ENCODE measurements at regions not wholly inside any gene's neighbourhood (a gene's known extent, or its start where the extent isn't known, plus 50 kb on each side); places are given as distances from the start of the nearest gene placed in this dataset.

GRCh38 chr4:95641571-95641970, 92.8 kb upstream of the UNC5C start (continued):
- TF ChIP-seq ZNF425 (CRISPR knock-in tag; conservative IDR thresholded peaks at IDR 0.05) (no peak), PRRX2 (CRISPR knock-in tag; IDR thresholded peaks at IDR 0.05) (no peak), GTF2I (CRISPR knock-in tag; conservative IDR thresholded peaks at IDR 0.05) (no peak), ZNF121 (CRISPR knock-in tag; IDR thresholded peaks at IDR 0.05) (no peak), AFF4 (CRISPR knock-in tag; IDR thresholded peaks at IDR 0.05; ENCODE audit: borderline replicate concordance) (no peak), TEAD1 (CRISPR knock-in tag; IDR thresholded peaks at IDR 0.05) (no peak), ESRRA (CRISPR knock-in tag; IDR thresholded peaks at IDR 0.05; ENCODE audit: borderline replicate concordance) (no peak)

- POLR2A ChIA-PET, result no interaction called here
- CTCF ChIA-PET, result interaction anchor here (1.5 kb wide), 1 partner anchor 93 kb away, joined by 4 read pairs; no protein-coding TSS in a partner anchor
- Mint-ChIP-seq H3K27ac (no peak overlapping the region), H3K4me3 (no peak overlapping the region), H3K36me3 (no peaks in the 10 kb centered on the region), H3K9me3 (no peaks in the 10 kb centered on the region), H3K4me1 (peaks cover 27% of the 10 kb centered on the region), H3K27me3 (ENCODE audit: low read depth) (no peaks in the 10 kb centered on the region)
- ATAC-seq, result no peak
- no peak for DNase-seq (ENCODE audit: low spot score)
- TF ChIP-seq, protein P1, sequence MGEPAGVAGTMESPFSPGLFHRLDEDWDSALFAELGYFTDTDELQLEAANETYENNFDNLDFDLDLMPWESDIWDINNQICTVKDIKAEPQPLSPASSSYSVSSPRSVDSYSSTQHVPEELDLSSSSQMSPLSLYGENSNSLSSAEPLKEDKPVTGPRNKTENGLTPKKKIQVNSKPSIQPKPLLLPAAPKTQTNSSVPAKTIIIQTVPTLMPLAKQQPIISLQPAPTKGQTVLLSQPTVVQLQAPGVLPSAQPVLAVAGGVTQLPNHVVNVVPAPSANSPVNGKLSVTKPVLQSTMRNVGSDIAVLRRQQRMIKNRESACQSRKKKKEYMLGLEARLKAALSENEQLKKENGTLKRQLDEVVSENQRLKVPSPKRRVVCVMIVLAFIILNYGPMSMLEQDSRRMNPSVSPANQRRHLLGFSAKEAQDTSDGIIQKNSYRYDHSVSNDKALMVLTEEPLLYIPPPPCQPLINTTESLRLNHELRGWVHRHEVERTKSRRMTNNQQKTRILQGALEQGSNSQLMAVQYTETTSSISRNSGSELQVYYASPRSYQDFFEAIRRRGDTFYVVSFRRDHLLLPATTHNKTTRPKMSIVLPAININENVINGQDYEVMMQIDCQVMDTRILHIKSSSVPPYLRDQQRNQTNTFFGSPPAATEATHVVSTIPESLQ (CRISPR knock-in tag; IDR thresholded peaks at IDR 0.05), result no peak
- no peak for TF ChIP-seq CREB1 (CRISPR knock-in tag; IDR thresholded peaks at IDR 0.05)
- no peak for TF ChIP-seq RELA (CRISPR knock-in tag; IDR thresholded peaks at IDR 0.05; ENCODE audit: borderline replicate concordance)
- no peak for TF ChIP-seq ZNF396 (CRISPR knock-in tag; IDR thresholded peaks at IDR 0.05; ENCODE audit: borderline replicate concordance)
- no peak for TF ChIP-seq EMX1 (CRISPR knock-in tag; IDR thresholded peaks at IDR 0.05)
- TF ChIP-seq, protein P2, sequence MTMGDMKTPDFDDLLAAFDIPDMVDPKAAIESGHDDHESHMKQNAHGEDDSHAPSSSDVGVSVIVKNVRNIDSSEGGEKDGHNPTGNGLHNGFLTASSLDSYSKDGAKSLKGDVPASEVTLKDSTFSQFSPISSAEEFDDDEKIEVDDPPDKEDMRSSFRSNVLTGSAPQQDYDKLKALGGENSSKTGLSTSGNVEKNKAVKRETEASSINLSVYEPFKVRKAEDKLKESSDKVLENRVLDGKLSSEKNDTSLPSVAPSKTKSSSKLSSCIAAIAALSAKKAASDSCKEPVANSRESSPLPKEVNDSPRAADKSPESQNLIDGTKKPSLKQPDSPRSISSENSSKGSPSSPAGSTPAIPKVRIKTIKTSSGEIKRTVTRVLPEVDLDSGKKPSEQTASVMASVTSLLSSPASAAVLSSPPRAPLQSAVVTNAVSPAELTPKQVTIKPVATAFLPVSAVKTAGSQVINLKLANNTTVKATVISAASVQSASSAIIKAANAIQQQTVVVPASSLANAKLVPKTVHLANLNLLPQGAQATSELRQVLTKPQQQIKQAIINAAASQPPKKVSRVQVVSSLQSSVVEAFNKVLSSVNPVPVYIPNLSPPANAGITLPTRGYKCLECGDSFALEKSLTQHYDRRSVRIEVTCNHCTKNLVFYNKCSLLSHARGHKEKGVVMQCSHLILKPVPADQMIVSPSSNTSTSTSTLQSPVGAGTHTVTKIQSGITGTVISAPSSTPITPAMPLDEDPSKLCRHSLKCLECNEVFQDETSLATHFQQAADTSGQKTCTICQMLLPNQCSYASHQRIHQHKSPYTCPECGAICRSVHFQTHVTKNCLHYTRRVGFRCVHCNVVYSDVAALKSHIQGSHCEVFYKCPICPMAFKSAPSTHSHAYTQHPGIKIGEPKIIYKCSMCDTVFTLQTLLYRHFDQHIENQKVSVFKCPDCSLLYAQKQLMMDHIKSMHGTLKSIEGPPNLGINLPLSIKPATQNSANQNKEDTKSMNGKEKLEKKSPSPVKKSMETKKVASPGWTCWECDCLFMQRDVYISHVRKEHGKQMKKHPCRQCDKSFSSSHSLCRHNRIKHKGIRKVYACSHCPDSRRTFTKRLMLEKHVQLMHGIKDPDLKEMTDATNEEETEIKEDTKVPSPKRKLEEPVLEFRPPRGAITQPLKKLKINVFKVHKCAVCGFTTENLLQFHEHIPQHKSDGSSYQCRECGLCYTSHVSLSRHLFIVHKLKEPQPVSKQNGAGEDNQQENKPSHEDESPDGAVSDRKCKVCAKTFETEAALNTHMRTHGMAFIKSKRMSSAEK (CRISPR knock-in tag; IDR thresholded peaks at IDR 0.05; ENCODE audit: borderline replicate concordance), result no peak
- no peak for TF ChIP-seq HMGXB4 (CRISPR knock-in tag; IDR thresholded peaks at IDR 0.05)
- no peak for TF ChIP-seq ESRRA (CRISPR knock-in tag; IDR thresholded peaks at IDR 0.05; ENCODE audit: borderline replicate concordance)
- TF ChIP-seq, protein P3, sequence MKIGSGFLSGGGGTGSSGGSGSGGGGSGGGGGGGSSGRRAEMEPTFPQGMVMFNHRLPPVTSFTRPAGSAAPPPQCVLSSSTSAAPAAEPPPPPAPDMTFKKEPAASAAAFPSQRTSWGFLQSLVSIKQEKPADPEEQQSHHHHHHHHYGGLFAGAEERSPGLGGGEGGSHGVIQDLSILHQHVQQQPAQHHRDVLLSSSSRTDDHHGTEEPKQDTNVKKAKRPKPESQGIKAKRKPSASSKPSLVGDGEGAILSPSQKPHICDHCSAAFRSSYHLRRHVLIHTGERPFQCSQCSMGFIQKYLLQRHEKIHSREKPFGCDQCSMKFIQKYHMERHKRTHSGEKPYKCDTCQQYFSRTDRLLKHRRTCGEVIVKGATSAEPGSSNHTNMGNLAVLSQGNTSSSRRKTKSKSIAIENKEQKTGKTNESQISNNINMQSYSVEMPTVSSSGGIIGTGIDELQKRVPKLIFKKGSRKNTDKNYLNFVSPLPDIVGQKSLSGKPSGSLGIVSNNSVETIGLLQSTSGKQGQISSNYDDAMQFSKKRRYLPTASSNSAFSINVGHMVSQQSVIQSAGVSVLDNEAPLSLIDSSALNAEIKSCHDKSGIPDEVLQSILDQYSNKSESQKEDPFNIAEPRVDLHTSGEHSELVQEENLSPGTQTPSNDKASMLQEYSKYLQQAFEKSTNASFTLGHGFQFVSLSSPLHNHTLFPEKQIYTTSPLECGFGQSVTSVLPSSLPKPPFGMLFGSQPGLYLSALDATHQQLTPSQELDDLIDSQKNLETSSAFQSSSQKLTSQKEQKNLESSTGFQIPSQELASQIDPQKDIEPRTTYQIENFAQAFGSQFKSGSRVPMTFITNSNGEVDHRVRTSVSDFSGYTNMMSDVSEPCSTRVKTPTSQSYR (CRISPR knock-in tag; IDR thresholded peaks at IDR 0.05), result no peak
- TF ChIP-seq ETV6 (CRISPR knock-in tag; IDR thresholded peaks at IDR 0.05), result no peak
- TF ChIP-seq CTCF (IDR thresholded peaks at IDR 0.05), result no peak
Measured at GRCh38 chr4:95640311-95640710, 91.5 kb upstream of the UNC5C start.

Measured in WTC11 (cell line).